HG03045 (cell line): ENCODE measurements at regions not wholly inside any gene's neighbourhood (a gene's known extent, or its start where the extent isn't known, plus 50 kb on each side); places are given as distances from the start of the nearest gene placed in this dataset.

Experiments
- ATAC-seq: cut with Tn5 transposase; IDR thresholded peaks from one replicate; pipeline ENCODE4 v1.9.1; 2021; ENCODE audit warnings: mild to moderate bottlenecking, moderate library complexity; ENCODE audit not compliant: unreplicated experiment

- no peak for ATAC-seq
Measured at GRCh38 chr13:46947425-46948191, 50.8 kb upstream of the HTR2A start.
